Heart left ventricle (tissue), 13 donors: ENCODE measurements at regions not wholly inside any gene's neighbourhood (a gene's known extent, or its start where the extent isn't known, plus 50 kb on each side); places are given as distances from the start of the nearest gene placed in this dataset.

ENCODE experiments used
- CTCF ChIP-seq, 12 donors: fragments of 200-600 bp; sonication (generic) in 4 of 12; IDR thresholded peaks; one replicate each; pipeline versions ENCODE4 v1.5.0 to v1.8.0; 2018 to 2022; ENCODE audit warnings: antibody characterized with exemption in 12 of 12, mild to moderate bottlenecking in 5 of 12
- POLR2A ChIP-seq, 2 donors: fragments of 450-650 bp; IDR thresholded peaks; one replicate each; pipeline ENCODE4 v1.6.1; 2017; ENCODE audit warnings: antibody characterized with exemption in 2 of 2, mild to moderate bottlenecking in 2 of 2, moderate library complexity in 2 of 2
- donor health status: ischemic (EF 13 %, LVEDD 7.1; RV severe dilation, severe dysfunction).
- donor health status: DM: no; HTN: yes; CAD: no.
- donor health status: DM: no; HTN: no; CAD: no.
- donor health status: ischemic (EF 25% LVEDD 6.9; RV normal size, moderate dysfunction).
- donor health status: ischemic (EF 25% LVEDD 5.7; RV mildly dilated, moderate dysfunction).
- donor health status: ischemic (EF 35%, LVEDD 5.7; RV mildly dilated, moderate dysfunction).
- donor health status: nonischemic (EF 11% LVEDD 7.7; RV severe dilation, severe dysfunction).
- donor health status: DM: yes; HTN: yes; CAD: no.
- donor health status: PGD.
- donor health status: ischemic (EF 29% LVEDD 5.4; RV normal size, mild dysfunction).
- donor health status: nonischemic (EF 23%, LVEDD 6.1; RV moderate dilation, normal function).

DNA sequence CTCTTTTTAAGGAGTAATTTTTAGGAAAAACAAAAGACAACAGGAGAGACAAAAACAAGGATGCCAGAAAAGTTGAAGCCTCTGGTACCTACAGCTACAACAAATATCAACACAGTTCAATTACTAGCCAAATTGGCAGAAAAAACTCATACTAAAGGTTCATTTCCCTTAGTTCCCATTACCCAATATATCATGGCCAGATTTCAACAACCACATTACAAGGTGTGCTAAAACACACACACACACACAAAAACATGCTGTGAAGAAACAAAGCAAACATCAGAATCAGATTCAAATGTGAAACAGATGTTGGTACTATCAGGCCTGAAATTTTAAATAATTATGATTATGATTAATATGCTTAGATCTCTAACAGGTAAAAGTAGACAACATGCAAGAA lies 272.7 kb upstream of the CLEC14A start:
- TF ChIP-seq CTCF (IDR thresholded peaks at IDR 0.05) (no peak), POLR2A (IDR thresholded peaks at IDR 0.05) (no peak)
